CD4-positive, alpha-beta T cell treated with Interleukin-6 for 4 hours (primary cell): ENCODE measurements at regions not wholly inside any gene's neighbourhood (a gene's known extent, or its start where the extent isn't known, plus 50 kb on each side); places are given as distances from the start of the nearest gene placed in this dataset.

Experiments used
- DNase-seq: peaks from one replicate; pipeline ENCODE4 v3.0.0-alpha.2; 2020; ENCODE audit warnings: mixed read lengths

DNA sequence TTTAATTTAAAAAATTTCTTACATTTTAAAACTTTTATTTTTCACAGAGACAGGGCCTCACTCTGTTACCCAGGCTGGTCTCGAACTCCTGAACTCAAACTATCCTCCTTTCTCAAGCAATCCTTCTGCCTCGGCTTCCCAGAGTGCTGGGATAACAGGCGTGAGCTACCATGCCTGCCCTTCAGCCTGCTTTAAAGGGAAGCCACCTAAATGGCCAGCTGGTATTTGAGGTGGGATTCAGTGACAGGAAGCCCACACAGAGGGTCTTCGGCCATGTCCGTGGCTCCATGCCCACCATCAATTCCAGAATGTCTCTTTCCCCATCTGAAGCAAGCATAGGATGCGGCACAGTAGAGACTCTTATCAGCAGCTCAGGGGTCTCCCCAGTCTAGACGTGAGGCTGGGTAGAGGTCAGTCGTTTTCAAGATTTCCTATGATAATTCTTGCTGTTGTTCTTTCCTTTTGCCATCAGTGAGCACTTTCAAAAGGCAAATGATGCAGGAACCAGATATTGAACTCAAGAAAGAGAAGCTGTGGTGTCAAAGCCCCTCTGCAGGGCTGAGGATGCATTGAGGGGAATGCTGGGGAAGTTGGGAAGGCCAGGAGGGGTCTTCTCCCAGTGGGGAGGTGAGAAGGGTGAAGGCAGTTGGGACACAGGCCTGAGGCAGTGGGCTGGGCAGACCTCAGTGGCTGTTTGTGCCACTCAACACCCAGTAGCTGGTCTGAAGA is 291.5 kb upstream of the IGFBP3 start:
- no peak for DNase-seq

DNA sequence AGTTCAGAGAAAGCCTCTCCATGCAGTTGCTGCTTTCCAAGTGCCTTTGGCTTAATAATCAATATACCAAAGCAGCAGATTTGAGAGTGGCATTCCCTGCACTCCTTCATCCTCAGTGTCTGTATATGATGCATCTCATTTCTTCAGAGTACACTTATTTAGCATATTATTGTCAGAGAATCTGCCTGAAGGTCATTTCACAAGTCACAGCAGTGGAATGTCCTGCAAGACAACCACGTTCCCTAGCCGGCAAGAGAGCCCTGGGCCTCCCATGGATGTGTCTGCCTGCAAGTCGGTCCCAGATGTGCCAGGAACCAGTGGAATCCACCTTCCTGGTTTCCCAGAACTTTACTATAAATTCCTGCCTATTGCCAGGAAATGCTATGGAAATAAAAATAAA is 289.4 kb upstream of the IGFBP3 start:
- no peak for DNase-seq

DNA sequence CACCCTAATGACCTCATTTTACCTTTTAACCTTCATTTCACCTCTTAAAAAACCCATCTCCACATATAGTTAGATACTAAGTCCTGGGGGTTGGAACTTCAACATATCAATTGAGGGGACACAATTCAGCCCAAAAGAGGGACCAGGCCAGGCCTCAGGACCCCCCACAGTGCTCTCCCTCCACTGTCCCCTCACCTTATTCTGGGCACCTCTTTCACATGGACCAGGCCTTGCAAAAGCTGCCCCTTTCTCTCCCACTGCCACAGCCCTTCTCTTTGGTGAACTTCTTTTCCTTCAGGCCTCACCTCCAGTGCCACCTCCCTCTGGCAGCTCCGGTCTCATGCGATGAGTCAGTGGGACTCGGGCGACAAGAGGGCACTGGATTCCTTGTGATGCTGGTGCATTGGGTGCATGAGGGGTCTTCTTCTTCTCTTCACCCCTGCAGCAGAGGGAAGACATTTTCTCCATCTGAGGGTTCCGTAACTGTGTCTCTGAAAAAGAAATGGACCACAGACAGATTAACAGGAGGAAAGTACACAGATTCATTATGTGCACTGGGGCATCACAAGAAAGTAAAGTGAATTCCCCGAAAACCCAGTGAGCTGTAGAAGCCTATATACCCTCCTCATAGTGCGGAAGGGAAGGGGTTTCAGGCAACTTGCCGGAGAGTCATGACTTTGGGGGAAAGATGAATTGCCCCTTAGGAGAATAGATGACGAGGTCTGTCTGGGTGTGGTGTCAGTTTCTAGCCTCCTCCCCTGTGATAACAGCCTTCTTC is 288.7 kb upstream of the IGFBP3 start:
- DNase-seq, result no peak

DNA sequence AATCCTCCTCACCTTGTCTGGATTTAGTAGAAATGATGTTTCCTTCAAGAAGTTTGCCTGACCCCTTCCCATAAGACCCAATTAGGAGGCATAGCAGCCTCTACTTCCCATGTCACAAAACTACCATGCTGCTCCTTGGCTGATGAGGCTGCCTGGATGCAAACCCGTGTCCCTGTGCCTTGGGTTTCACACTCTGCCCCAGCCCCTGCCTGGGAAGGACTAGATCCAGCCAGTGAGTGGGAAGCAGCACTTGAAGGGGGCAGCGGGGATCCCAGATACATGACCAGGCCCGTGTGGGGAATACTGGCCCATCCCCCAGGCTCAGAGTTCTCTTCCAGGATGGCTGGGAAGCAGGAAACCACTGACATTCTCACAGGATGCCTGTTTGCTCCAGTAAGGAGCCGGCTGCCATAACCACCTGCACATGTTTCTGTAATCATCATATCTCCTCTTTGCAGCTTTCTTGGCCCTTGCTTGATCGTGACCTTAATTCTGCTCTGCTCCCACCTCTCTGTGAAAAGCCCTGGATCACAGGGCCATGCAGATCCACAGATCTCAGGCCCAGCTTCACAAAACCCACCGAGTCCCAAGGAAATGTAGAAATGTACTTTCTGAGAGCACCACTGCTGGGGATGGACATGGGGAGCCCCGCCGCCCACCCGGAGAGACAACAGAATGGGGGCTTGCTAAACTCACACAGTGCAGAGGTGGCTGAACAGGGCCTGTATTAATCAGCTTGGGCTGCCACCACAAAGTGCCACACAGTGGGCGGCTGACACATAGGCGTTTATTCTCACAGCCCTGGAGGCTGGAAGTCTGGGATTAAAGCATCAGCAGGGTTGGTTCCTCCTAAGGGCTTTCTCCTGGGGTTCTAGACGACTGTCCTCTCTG is 287.8 kb upstream of the IGFBP3 start:
- DNase-seq, result no peak

DNA sequence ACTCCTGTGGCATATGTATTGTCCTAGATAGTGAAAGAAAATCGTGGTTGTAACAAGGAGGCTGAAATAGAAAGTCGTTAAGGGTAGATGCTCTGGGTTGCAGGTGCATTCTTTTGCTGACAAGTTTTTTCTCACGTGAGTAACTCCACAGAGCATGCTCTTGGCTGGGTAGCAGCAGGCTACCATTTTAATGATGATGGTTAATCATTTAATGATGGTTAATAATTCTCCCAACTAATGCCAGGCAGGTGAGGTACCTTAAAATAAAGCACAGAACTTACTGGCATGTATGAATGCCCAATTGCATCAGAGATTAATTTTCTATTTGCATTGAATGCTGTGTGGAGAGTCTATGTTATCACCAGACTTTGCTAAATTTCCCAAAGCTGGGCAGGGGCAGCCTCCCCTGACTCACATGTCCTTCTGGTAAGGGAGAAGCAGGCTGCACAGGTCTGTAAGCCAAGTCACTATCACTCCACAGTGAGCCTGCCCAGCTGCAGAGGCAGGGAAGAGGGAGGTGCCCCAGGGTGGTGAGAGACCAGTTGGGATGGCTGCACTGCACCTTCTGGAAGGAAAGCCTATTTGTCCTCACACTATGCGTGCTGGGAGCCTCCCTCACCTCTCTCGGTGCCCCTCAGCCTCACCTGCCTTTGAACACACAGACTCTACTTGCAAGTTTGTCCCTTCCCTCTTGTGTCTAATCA is 287.0 kb upstream of the IGFBP3 start:
- no peak for DNase-seq

DNA sequence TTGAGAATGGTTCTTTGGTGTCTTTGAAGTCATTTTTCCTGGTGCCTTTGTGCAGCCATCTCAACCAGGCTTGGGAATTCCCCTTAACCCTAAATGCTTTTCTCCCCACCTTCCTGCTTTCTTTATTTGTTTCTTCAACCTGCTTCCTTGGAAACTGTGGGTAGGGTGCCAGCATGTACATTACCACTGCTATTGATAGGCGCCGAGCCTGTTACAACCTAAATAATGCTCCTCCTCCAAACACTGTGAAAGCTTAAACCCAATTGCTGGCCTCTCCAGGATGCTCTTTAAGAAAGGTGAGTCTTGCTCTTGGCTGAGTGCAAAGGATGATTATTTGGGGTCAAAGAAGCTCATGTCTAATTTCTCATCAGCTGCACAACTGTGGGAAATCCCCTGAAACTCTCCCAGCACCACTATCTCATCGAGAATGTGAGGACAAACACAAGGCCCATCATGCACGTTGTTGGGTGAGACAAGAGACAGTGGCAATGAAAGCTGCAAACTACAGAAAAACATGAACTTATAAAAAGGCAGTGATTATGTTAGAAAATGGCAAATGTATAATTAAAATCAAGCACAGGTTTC is 285.5 kb upstream of the IGFBP3 start:
- no peak for DNase-seq

DNA sequence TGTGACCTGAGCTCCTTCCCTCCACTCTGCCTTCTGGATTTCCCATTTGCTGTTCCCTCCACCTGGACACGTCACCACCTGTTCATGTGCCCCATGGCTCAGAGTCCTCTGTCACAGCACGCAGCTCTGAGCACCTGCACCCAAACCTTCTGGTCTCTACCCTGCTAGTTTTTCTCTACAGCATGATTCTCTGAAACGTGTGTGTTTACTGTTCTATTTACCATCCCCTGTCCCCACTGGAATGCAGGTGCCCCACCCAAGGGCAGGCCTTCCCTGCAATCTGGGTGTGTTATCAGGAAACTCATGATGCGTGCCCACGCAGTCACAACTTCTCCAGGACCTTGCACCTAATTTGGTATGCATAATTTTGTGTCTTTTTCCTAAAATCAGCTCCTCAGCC is 284.4 kb upstream of the IGFBP3 start:
- DNase-seq, result no peak

DNA sequence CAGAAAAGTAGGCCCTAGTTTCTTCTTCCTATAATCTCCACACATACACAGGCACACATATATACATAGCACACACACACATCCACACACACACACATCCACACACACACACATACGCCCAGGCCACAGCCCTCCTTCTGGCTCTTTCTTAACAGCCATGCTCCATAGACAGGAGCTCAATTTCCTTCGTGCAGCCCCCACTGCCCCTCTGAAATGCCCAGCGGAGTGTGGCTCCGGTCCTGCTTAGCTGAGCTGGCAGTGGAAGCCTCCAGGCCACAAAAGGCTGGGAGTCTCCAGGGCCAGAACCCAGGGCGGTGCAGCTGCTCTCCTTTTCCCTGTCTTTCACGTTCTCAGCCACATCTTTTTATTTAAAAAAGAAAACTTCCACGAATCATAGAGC is 282.9 kb upstream of the IGFBP3 start:
- DNase-seq, result no peak

DNA sequence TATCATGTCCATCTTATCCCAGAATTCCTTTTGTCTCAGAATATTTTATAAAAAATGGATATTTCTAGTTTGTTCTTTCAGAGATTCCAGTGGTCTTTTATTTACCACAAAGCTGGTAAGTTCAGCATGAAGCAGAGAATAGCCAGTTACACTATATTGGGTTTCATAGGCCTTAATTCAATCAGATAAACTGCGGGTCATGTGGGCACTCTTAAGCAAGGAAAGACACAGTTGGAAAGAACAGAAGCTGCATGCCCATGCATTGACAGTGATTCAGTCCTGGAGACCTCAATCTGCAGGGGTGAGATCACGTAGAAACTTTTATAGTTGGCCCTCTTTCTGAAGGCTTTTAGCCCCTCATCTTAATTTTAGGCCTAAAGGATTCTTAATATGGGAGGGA is 281.3 kb upstream of the IGFBP3 start:
- DNase-seq, result no peak

DNA sequence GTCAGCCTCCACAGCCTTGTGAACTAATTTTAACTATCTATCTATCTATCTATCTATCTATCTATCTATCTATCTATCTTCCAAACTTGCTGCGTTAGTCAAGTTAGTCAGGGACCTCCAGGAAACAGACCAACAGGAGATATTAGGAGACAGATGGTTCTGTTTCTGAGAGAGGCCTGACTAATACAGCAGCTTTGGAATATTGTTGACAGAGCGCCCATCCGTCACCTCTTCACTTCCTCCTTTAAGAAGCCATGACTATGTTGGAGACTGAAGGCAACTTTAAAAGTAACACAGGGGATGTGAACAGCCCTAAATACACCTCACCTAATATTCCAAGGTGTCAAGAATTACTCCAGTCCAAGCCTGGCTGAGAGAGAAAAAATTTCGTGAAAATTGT is 280.9 kb upstream of the IGFBP3 start:
- no peak for DNase-seq

DNA sequence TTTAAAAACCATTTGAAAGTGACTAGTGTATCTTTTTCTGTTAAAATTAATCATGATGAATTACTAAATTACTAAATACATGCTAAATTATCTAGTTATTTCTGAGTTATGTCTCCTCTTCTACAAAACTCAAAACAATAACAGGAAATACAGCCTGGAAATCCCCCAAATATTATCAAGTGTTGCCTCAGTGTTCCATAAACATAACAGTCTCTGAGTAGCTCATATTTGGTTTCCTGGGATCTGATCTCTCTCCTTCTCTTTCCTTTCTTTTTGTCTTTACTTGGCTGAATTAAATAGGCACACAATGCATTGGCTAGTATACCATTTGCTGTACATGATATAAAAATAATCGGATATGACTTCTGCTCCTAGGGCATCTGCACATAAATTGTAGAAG is 277.6 kb upstream of the IGFBP3 start:
- DNase-seq, result no peak

DNA sequence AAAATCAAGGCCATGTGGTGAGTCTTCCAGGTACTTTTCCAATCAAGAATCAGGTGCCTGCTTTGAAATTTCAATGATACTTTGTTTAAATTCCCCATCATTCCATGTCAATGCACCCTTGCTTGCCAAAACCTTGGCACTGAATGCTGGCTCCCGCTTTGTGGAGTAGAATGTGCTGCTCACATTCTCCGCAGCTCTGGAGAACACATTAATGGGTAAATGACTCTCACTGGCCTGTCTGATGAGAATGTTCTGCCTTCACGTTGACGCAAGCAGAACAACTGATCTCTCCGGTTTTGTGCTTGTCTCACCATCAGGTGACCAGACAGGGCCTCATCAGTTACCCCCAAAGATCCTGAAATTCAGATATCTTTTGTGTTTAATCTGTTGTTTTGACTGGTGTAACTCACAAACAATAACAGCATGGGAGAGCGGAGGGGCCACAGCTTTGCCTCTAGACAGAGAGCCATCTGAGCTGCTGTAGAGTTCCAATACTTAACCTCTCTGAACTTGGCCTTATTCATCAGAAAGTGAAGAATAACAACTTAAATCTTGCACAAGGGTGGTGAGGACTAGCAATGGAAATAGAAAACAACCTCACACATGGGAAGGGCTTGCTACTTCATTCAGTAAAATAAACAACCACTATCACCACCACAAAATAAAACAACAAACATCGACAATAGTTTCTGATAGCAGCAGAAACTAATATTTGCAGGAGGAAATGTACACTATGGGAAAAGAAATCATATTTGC is 276.9 kb upstream of the IGFBP3 start:
- no peak for DNase-seq

DNA sequence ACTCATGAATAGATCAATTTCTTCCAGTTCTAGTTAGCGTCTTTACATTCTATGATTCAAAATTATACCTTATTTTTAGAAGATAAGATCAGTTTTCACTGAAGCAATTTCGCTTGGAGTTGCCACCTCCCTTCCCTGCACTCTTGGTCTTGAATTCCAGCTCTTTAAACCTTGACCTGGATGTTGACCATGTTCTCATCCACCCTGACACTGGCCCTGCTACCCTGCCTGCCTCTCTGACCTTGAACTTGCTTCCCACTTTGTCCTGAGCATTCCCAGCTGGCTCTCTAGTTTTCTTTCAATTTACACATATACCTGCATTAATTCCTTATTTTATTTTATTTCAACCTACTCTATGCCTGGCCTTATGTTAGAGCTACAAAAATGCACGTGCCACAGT is 274.9 kb upstream of the IGFBP3 start:
- no peak for DNase-seq

DNA sequence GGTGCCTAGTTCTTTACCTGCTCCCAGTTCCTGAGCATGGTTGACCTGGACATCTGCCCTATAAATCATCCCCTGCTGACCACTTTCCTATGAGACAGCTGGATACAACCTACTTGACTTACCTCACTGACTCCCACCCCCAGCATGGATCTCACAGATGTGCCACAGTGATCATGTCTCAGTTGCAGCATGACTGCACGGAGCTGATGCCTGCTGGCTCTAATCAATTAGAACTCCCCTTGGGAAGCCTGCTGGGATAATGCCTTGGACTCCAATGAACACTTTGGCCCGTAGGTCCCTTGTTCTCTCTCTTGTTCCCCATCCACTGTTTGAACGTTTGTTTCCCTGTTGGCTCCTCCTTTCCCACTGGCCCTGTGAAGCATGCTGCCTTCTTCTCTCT is 271.2 kb upstream of the IGFBP3 start:
- no peak for DNase-seq

DNA sequence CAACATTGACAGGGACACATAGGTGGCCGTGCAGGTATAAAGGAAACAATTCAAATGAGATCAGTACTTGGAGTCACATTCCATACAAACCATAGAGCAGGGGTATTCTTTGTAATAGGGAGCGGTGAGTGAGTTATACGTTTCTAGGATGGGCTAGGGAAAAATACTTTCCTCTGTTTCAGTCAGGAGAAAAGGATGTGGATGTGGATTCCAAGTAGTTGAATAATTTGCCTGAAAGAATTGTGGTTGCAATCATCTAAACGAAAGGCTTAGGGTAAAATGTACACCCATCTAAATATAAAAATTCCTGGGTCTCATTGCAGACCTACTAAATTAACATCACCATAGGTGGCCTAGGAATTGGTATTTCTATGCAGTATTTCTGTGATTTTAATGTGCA is 270.7 kb upstream of the IGFBP3 start:
- DNase-seq, result no peak

DNA sequence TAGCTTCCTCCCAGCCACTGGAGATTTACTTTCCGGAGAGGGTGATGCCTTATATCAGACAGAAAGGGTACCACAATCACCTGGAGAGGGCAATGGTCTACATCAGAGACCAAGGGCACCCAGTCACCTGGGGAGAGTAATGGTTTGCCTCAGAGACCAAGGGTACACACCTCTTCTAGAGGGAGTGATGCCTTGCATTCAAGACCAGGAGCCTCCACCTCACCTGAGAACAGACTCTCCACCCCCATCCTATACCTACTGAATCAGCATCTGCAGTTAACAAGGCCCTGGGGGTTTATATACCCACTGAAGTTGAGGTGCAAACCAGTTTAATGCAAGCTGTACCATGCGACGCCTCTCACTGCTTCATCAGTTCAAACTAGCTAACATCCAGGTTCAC is 270.2 kb upstream of the IGFBP3 start:
- DNase-seq, result no peak

DNA sequence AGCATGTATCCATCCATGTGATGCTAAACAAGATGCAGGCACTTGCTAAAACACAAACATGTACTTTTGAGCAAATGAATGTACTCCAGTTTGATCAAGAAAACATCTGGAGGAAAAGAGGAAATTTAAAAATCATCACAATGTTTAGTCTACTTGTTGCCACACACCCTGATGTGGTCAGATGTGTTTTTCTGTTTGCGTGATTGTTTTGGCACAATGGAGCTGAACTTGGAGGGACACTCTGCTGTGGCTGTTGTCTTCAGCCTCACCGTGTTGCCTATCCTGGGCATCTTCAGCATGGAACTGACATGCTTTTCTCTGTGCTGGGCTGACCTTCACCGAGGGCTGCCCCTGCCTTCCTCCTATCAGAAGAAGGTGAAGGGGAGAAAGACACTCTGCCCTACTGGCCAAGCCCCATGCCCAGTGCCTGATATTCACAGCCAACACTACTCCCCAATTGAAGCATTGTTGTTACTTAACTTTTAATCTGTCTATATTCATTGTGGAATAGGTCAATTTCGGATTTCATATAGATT is 268.3 kb upstream of the IGFBP3 start:
- no peak for DNase-seq

DNA sequence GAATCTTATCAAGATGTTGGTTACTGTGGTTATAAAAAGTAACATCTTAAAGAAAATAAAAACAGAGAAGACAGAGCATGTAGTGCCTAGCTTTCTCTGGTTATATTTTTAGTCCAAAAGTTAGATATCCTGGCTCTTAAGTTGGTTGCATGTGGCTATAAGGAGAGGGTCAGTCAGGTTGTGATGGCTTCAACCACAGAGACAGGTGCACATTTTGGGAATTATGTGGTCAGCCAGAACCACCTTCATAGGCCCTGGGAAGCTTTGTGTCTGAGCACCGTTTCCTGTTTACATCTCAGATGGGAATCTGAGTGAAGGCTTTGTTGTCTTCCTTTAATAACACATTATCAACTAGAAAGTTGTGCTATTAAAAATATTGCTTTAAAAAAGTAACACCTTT is 265.1 kb upstream of the IGFBP3 start:
- no peak for DNase-seq

DNA sequence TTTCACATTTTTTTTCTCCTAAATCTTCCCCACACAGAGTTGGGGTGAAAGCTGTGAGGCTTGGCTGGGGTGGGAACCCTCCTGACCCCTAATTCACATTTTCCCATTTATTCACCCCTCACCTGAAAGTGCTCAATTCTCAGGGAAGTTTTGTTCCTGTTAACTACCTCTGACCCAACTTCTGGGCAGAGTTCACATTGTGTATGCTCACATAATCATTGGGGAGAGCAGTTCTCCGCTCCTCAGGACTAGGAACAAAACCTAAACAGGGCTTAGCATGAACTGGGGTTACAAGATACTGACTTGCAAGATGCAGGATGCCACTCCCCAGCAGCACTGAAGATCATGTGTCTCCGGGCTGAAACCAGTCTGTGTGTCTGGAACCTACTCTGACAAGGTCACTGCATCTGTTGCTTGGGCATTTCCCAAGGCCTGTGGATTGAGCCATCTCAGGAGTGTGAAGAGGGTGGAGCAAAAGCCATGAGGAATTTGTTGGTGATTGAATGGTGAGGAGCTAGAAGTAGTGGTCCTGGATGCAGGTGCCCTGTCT is 258.1 kb upstream of the IGFBP3 start:
- DNase-seq, result no peak

DNA sequence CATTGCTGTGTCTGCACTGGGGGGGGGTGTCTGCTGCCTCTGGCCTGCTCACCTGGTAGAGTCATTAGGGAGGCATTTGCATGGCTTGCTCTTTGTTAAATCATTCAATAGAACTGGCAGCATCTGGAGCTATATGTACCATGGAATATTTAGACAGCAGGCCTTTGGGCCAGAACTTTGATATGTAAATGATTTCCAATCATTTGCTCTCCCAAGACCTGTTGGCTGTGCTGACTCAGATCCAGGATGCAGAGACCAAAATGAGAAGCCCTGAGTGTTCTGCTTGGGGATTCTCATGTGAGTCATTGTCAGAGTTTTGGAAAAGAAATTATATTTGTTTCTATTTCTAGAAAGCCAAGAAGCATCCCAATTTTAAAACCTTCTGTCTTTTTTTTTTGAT is 257.6 kb upstream of the IGFBP3 start:
- DNase-seq, result no peak

DNA sequence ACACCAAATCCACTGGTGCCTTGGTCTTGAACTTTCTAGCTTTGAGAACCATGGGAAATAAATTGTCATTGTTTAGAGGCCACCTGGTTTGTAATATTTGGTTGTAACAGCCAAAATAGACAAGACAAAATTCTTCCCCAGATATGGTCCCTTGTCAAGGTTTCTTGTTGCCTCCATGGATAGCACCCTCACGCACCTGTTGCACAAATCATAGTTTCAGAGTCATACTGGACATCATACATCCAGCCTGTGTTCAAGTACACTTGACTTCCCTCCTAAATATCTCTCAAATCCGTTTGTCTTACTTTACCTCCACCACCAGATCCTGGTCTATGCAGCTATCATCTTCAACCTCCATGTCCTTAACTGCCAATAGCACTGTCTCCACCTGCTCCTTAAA is 256.7 kb upstream of the IGFBP3 start:
- no peak for DNase-seq
